ENCODE measurements at regions not wholly inside any gene's neighbourhood (a gene's known extent, or its start where the extent isn't known, plus 50 kb on each side); places are given as distances from the start of the nearest gene placed in this dataset.

DNA sequence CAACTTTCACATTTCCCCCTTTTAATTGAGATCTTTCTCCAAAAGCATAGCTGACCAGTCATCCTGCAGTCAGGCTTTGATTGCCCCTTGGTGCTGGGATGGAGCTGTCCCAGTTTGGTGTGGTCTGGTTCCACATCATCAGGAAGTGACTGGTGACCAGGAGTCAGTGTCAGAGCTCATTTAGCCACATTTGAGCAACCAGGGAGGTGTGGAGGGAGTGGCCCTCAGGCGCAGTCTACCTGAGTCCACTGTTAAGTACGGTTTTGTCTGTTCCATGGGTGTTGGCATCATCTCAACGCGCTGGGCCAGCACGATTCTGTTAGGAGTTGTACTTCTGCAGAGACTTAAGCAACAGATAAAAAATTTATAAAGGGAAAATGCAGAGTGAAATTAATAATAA is 52.6 kb downstream of the RGS12 start:
- H3K36me3 ChIP-seq (replicated peaks; ENCODE audit: insufficient read depth, low read length): no peaks in the 10 kb centered on the region
- no peaks in the 10 kb centered on the region for H4K20me1 ChIP-seq (ENCODE audit: insufficient read depth, low read length)
- no peak overlapping the region for H3K27ac ChIP-seq (ENCODE audit: low read length)
- H3K4me2 ChIP-seq (ENCODE audit: low read depth, low read length): no peak overlapping the region
- no peaks in the 10 kb centered on the region for H3K79me2 ChIP-seq (ENCODE audit: low read length)
- no peaks in the 10 kb centered on the region for H3K4me1 ChIP-seq (ENCODE audit: low read length)
- no peak overlapping the region for H3K9ac ChIP-seq (ENCODE audit: low read length)
- DNase-seq: no peak
- no peak overlapping the region for H2AFZ ChIP-seq (ENCODE audit: low read length)
- TF ChIP-seq, protein P1, sequence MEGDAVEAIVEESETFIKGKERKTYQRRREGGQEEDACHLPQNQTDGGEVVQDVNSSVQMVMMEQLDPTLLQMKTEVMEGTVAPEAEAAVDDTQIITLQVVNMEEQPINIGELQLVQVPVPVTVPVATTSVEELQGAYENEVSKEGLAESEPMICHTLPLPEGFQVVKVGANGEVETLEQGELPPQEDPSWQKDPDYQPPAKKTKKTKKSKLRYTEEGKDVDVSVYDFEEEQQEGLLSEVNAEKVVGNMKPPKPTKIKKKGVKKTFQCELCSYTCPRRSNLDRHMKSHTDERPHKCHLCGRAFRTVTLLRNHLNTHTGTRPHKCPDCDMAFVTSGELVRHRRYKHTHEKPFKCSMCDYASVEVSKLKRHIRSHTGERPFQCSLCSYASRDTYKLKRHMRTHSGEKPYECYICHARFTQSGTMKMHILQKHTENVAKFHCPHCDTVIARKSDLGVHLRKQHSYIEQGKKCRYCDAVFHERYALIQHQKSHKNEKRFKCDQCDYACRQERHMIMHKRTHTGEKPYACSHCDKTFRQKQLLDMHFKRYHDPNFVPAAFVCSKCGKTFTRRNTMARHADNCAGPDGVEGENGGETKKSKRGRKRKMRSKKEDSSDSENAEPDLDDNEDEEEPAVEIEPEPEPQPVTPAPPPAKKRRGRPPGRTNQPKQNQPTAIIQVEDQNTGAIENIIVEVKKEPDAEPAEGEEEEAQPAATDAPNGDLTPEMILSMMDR (IDR thresholded peaks at IDR 0.05; ENCODE audit: low read length): no peak
- no peak for TF ChIP-seq EZH2phosphoT487 (IDR thresholded peaks at IDR 0.05; ENCODE audit: low read length)
- no peak for TF ChIP-seq EZH2 (optimal IDR thresholded peaks at IDR 0.05; ENCODE audit: low read depth, low read length)
- no peaks in the 10 kb centered on the region for H3K27me3 ChIP-seq (replicated peaks; ENCODE audit: insufficient read depth, low read length)
- no peaks in the 10 kb centered on the region for H3K9me3 ChIP-seq (replicated peaks; ENCODE audit: insufficient read depth, low read length)
- H3F3A ChIP-seq (ENCODE audit: insufficient read depth, low read length): no peaks in the 10 kb centered on the region
- H3K4me3 ChIP-seq (ENCODE audit: low read length): no peak overlapping the region
- no peaks in the 10 kb centered on the region for H3K9me2 ChIP-seq (replicated peaks; ENCODE audit: insufficient read depth, low read length)

DNA sequence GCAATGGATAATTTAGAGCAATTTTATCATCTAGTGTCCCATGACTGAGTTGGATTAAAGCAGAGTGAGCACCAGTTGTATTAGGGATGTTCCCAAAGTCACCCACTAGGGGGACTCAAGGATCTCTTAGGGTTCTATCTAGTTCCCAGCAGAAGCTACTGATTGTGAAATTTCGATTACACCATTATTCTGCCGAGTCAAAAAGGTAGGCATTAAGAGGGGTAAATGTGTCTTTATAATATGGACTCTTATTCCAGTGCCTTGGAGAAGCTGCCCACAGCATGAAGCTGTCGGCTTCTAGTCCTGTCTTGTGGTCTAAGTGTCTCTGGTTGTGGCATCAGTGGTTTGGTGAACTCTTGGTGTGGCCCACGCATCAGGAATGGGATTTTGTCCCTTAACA is 53.3 kb downstream of the RGS12 start:
- no peak overlapping the region for H3K4me3 ChIP-seq (ENCODE audit: low read length)
- H3K4me2 ChIP-seq (ENCODE audit: low read depth, low read length): no peak overlapping the region
- no peaks in the 10 kb centered on the region for H3K79me2 ChIP-seq (ENCODE audit: low read length)
- H2AFZ ChIP-seq (ENCODE audit: low read length): no peak overlapping the region
- H3K9ac ChIP-seq (ENCODE audit: low read length): no peak overlapping the region
- H3F3A ChIP-seq (ENCODE audit: insufficient read depth, low read length): no peaks in the 10 kb centered on the region
- no peaks in the 10 kb centered on the region for H3K27me3 ChIP-seq (replicated peaks; ENCODE audit: insufficient read depth, low read length)
- H3K9me2 ChIP-seq (replicated peaks; ENCODE audit: insufficient read depth, low read length): no peaks in the 10 kb centered on the region
- peak; percentile 56 for DNase-seq
- no peaks in the 10 kb centered on the region for H3K4me1 ChIP-seq (ENCODE audit: low read length)
- no peaks in the 10 kb centered on the region for H3K9me3 ChIP-seq (replicated peaks; ENCODE audit: insufficient read depth, low read length)
- H4K20me1 ChIP-seq (ENCODE audit: insufficient read depth, low read length): no peaks in the 10 kb centered on the region
- H3K36me3 ChIP-seq (replicated peaks; ENCODE audit: insufficient read depth, low read length): no peaks in the 10 kb centered on the region
- no peak overlapping the region for H3K27ac ChIP-seq (ENCODE audit: low read length)
- TF ChIP-seq EZH2 (optimal IDR thresholded peaks at IDR 0.05; ENCODE audit: low read depth, low read length): no peak
- TF ChIP-seq EZH2phosphoT487 (IDR thresholded peaks at IDR 0.05; ENCODE audit: low read length): no peak
- TF ChIP-seq, protein P1 (IDR thresholded peaks at IDR 0.05; ENCODE audit: low read length): peak; percentile 83

DNA sequence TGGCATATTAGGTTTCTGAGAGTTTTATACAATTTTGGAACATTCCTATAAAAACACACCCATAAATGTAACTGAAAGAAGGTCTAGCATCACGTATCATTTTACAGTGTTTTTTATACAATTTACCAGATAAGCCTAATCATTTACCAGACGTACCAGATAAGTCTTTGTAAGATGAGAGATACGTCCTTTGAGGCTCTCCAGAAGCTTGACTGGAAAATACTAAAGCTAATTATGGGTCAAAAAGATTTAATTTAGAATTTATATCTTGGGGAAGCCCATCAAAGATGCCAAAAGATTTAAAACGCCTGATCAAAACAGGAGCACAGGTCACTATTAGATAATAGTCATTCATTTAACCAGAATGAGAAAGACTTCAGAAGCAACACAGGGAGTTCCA is 55.0 kb downstream of the RGS12 start:
- TF ChIP-seq, protein P1 (IDR thresholded peaks at IDR 0.05; ENCODE audit: low read length): no peak
- TF ChIP-seq EZH2phosphoT487 (IDR thresholded peaks at IDR 0.05; ENCODE audit: low read length) (no peak), EZH2 (optimal IDR thresholded peaks at IDR 0.05; ENCODE audit: low read depth, low read length) (no peak)
- Histone ChIP-seq H3K4me2 (ENCODE audit: low read depth, low read length) (no peak overlapping the region), H3K9me2 (replicated peaks; ENCODE audit: insufficient read depth, low read length) (no peaks in the 10 kb centered on the region), H3K4me1 (ENCODE audit: low read length) (no peaks in the 10 kb centered on the region), H3K27me3 (replicated peaks; ENCODE audit: insufficient read depth, low read length) (no peaks in the 10 kb centered on the region), H3F3A (ENCODE audit: insufficient read depth, low read length) (no peaks in the 10 kb centered on the region), H3K9me3 (replicated peaks; ENCODE audit: insufficient read depth, low read length) (no peaks in the 10 kb centered on the region), H3K79me2 (ENCODE audit: low read length) (no peaks in the 10 kb centered on the region), H3K27ac (ENCODE audit: low read length) (no peak overlapping the region), H3K36me3 (replicated peaks; ENCODE audit: insufficient read depth, low read length) (no peaks in the 10 kb centered on the region), H3K4me3 (ENCODE audit: low read length) (no peak overlapping the region), H2AFZ (ENCODE audit: low read length) (no peak overlapping the region), H3K9ac (ENCODE audit: low read length) (no peak overlapping the region), H4K20me1 (ENCODE audit: insufficient read depth, low read length) (no peaks in the 10 kb centered on the region)
- no peak for DNase-seq
